ENCODE measurements at regions not wholly inside any gene's neighbourhood (a gene's known extent, or its start where the extent isn't known, plus 50 kb on each side); places are given as distances from the start of the nearest gene placed in this dataset.

DNA sequence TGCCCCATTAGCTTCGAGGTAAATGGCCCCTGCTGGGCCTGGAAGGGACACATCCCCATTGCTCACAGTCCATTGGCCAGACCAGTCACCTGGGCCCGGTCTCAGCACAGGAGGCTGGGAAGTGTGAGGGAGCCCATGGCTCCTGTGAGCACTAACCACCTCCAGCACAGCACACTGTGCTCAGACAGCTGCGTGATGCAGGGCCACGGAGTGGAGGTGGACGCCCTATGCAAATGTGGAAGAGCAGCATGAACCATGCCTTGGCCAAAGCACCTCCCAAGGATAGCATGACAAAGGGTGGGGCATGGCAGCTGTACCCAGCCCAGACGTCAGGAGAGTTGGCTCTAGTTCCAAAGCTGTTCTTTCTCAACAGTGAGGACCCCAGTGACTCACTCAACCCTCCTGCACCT is 120.1 kb upstream of the ZMIZ1 start:
- ChIA-PET CTCF (interaction anchor here (0.7 to 1.6 kb wide), 4 partner anchors 51 to 525 kb away, joined by 3 to 4 read pairs (median 4); no protein-coding TSS in a partner anchor), POLR2A (interaction anchor here (0.6 to 2.6 kb wide), 13 partner anchors 13 to 343 kb away, joined by 3 to 14 read pairs (median 4); partner anchors contain the start of gene ZMIZ1)
- no peaks in the 10 kb centered on the region for H3K9me3 Mint-ChIP-seq (ENCODE audit: unreplicated experiment)
- BruUV-seq (replicated peaks), result no TSS peak
- H3K27me3 Mint-ChIP-seq (ENCODE audit: insufficient read depth, unreplicated experiment), result no peaks in the 10 kb centered on the region
- peaks cover 72% of the 10 kb centered on the region for H3K4me1 Mint-ChIP-seq (ENCODE audit: insufficient read depth, unreplicated experiment)
- TF ChIP-seq, protein P1, sequence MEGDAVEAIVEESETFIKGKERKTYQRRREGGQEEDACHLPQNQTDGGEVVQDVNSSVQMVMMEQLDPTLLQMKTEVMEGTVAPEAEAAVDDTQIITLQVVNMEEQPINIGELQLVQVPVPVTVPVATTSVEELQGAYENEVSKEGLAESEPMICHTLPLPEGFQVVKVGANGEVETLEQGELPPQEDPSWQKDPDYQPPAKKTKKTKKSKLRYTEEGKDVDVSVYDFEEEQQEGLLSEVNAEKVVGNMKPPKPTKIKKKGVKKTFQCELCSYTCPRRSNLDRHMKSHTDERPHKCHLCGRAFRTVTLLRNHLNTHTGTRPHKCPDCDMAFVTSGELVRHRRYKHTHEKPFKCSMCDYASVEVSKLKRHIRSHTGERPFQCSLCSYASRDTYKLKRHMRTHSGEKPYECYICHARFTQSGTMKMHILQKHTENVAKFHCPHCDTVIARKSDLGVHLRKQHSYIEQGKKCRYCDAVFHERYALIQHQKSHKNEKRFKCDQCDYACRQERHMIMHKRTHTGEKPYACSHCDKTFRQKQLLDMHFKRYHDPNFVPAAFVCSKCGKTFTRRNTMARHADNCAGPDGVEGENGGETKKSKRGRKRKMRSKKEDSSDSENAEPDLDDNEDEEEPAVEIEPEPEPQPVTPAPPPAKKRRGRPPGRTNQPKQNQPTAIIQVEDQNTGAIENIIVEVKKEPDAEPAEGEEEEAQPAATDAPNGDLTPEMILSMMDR (IDR thresholded peaks at IDR 0.05; ENCODE audit: unreplicated experiment), result no peak
- H3K4me3 Mint-ChIP-seq (ENCODE audit: unreplicated experiment), result no peak overlapping the region
- intact Hi-C loops (cut with micrococcal nuclease), result no loop called here
- peaks cover 10% of the 10 kb centered on the region for H3K36me3 Mint-ChIP-seq (ENCODE audit: insufficient read depth, unreplicated experiment)
- H3K27ac Mint-ChIP-seq (ENCODE audit: low read depth, unreplicated experiment), result peak overlapping the region; percentile 37
- DNase-seq (ENCODE audit: unreplicated experiment), result peak; percentile 94

DNA sequence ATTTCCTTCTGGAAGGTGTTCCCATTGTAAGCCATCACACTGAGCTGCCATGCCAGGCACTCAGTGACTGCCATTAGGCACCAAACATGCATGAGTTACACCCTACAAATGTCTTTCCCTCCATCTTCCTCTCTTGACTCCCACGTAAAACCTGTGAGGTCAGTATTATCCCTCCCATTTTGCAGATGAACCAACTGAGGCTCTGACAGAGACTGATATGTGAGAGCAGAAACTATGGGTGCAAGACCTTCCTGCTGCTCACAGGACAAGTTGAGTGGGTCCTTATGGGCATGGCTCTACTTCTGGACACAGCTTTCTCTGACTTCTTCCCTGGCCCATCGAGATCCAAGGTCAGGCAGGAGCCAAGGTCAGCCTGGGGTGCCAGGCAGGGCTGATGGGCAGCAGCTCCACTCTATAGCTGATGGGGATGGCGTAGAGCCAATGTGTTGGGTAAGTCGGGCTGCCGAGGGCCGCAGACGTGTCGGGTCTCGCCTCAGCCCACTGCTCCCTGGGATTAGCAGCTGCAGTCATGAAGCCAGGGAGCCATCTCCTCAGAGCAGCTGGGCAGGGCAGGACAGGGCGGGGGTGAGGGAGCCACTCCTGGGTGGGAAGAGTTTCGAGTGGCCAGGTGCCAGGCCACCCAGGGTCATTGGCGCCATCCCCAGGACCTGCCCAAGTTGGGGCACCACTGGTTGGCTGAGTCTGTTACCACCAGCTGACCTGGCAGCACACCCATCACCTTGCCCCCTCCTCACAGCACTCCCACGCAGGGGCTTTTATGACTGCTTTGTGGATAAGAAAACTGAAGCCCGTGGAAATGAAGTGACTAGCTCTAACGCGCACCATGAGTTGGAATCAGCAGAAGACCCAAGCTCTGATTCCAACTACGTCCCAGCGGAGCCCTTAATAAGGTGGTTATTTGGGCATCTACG is 117.8 kb upstream of the ZMIZ1 start:
- TF ChIP-seq, protein P1 (IDR thresholded peaks at IDR 0.05; ENCODE audit: unreplicated experiment), result no peak

DNA sequence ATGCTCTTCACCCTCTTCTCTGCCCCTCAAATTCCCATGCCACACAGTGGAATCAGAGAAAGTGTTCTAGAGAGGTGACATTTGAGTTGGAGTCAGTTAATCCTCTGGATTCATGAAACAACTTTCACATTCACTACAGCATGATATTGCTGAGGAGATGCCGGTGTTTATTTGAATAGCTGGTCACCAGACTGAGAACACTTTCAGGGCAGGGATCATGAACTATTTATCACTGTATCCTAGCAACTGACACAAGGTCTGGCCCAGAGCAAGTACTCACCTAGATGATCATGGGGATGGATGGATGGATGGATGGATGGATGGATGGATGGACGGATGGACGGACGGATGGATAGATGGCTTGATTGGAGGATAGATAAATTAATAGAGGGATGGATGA is 116.7 kb upstream of the ZMIZ1 start:
- Mint-ChIP-seq H3K27ac (ENCODE audit: low read depth, unreplicated experiment) (no peak overlapping the region), H3K9me3 (ENCODE audit: unreplicated experiment) (no peaks in the 10 kb centered on the region), H3K4me1 (ENCODE audit: insufficient read depth, unreplicated experiment) (peaks cover 50% of the 10 kb centered on the region), H3K4me3 (ENCODE audit: unreplicated experiment) (no peak overlapping the region), H3K36me3 (ENCODE audit: insufficient read depth, unreplicated experiment) (peaks cover 10% of the 10 kb centered on the region), H3K27me3 (ENCODE audit: insufficient read depth, unreplicated experiment) (no peaks in the 10 kb centered on the region)
- BruUV-seq (replicated peaks), result no TSS peak
- TF ChIP-seq, protein P1 (IDR thresholded peaks at IDR 0.05; ENCODE audit: unreplicated experiment), result no peak
- DNase-seq (ENCODE audit: unreplicated experiment), result no peak
- CTCF ChIA-PET, result interaction anchor here (4.0 kb wide), 1 partner anchor 23 kb away, joined by 12 read pairs; no protein-coding TSS in a partner anchor
- intact Hi-C loops (cut with micrococcal nuclease), result no loop called here
- POLR2A ChIA-PET, result no interaction called here

More for the DNA sequence above, 117.8 kb upstream of the ZMIZ1 start:
- H3K4me3 Mint-ChIP-seq (ENCODE audit: unreplicated experiment), result no peak overlapping the region
- POLR2A ChIA-PET, result interaction anchor here (0.6 to 2.6 kb wide), 11 partner anchors 10 to 630 kb away, joined by 3 to 14 read pairs (median 4); partner anchors contain the start of gene ZMIZ1
- H3K36me3 Mint-ChIP-seq (ENCODE audit: insufficient read depth, unreplicated experiment), result peaks cover 10% of the 10 kb centered on the region
- no peaks in the 10 kb centered on the region for H3K27me3 Mint-ChIP-seq (ENCODE audit: insufficient read depth, unreplicated experiment)
- intact Hi-C loops (cut with micrococcal nuclease), result no loop called here
- DNase-seq (ENCODE audit: unreplicated experiment), result peak; percentile 96
- no peaks in the 10 kb centered on the region for H3K9me3 Mint-ChIP-seq (ENCODE audit: unreplicated experiment)
- peaks cover 52% of the 10 kb centered on the region for H3K4me1 Mint-ChIP-seq (ENCODE audit: insufficient read depth, unreplicated experiment)
- CTCF ChIA-PET, result interaction anchor here (0.7 to 1.4 kb wide), 2 partner anchors 11 to 24 kb away, joined by 3 to 7 read pairs; no protein-coding TSS in a partner anchor
- H3K27ac Mint-ChIP-seq (ENCODE audit: low read depth, unreplicated experiment), result no peak overlapping the region
- no TSS peak for BruUV-seq (replicated peaks)

DNA sequence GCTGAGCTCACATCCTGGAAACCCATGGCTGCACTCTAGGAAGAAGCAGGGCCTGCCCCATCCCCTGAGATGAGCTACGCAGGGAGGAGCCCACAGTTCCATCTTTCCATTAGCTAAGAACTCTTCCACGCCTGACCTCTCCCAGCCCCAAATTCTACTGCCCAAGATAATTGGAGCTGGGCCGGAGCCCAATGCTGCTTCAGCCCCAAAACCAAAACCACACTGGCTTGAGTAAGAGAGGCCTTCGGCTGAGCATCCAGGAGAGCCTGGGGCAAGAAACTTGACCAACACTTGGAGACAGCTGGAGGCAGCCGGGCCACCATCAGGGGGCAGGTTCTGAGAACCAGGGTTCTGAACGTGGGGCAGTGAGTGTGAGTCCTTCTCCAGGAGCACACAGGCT is 116.1 kb upstream of the ZMIZ1 start:
- CTCF ChIA-PET, result interaction anchor here (0.7 to 4.0 kb wide), 2 partner anchors 12 to 22 kb away, joined by 3 to 12 read pairs; no protein-coding TSS in a partner anchor

More for the DNA sequence above, 116.1 kb upstream of the ZMIZ1 start:
- DNase-seq (ENCODE audit: unreplicated experiment), result peak; percentile 53
- TF ChIP-seq, protein P1 (IDR thresholded peaks at IDR 0.05; ENCODE audit: unreplicated experiment), result no peak
- no peaks in the 10 kb centered on the region for H3K9me3 Mint-ChIP-seq (ENCODE audit: unreplicated experiment)
- H3K4me1 Mint-ChIP-seq (ENCODE audit: insufficient read depth, unreplicated experiment), result peaks cover 43% of the 10 kb centered on the region
- H3K27me3 Mint-ChIP-seq (ENCODE audit: insufficient read depth, unreplicated experiment), result no peaks in the 10 kb centered on the region
- no peak overlapping the region for H3K27ac Mint-ChIP-seq (ENCODE audit: low read depth, unreplicated experiment)
- H3K4me3 Mint-ChIP-seq (ENCODE audit: unreplicated experiment), result no peak overlapping the region
- POLR2A ChIA-PET, result interaction anchor here (0.6 kb wide), 3 partner anchors 21 to 351 kb away, joined by 3 to 4 read pairs (median 3); no protein-coding TSS in a partner anchor
- no TSS peak for BruUV-seq (replicated peaks)
- peaks cover 10% of the 10 kb centered on the region for H3K36me3 Mint-ChIP-seq (ENCODE audit: insufficient read depth, unreplicated experiment)
- intact Hi-C loops (cut with micrococcal nuclease), result no loop called here

All from MCF 10A (cell line).